K562 (cell line): ENCODE measurements at regions not wholly inside any gene's neighbourhood (a gene's known extent, or its start where the extent isn't known, plus 50 kb on each side); places are given as distances from the start of the nearest gene placed in this dataset.

Experiments used
- JUNB ChIP-seq: fragments of 450-650 bp; formaldehyde crosslinking; conservative IDR thresholded peaks from 2 replicates; pipeline ENCODE4 v1.4.0; 2020; ENCODE audit warnings: mild to moderate bottlenecking
- KAT7 ChIP-seq: sonication (generic); formaldehyde crosslinking; IDR thresholded peaks from 2 replicates; pipeline ENCODE4 v1.8.0; 2022; ENCODE audit warnings: missing genetic modification reagents, mild to moderate bottlenecking, borderline replicate concordance
- POLR2G ChIP-seq: fragments of 200-400 bp; formaldehyde crosslinking; IDR thresholded peaks from 2 replicates; pipeline ENCODE4 v1.6.1; 2017; ENCODE audit warnings: low read depth, mild to moderate bottlenecking, antibody characterized with exemption, low read length, moderate library complexity
- ZNF41 ChIP-seq: fragments of 250-450 bp; sonication (Bioruptor Pico); conservative IDR thresholded peaks from 2 replicates; pipeline ENCODE4 v1.4.0; 2020; ENCODE audit warnings: mild to moderate bottlenecking
- TF ChIP-seq, protein P1 (sequence below), 3 experiments: IDR thresholded peaks in 2 of 3; conservative IDR thresholded peaks in 1 of 3; 2 replicates each; pipeline ENCODE4 v1.5.1; 2011 to 2012; ENCODE audit warnings: low read length in 3 of 3, mild to moderate bottlenecking in 3 of 3, control low read depth in 2 of 3, improper control_type of control experiment in 1 of 3, inconsistent platforms in 1 of 3, low read depth in 1 of 3, mixed read lengths in 1 of 3, moderate library complexity in 1 of 3; ENCODE audit not compliant: insufficient read depth in 2 of 3
- TF ChIP-seq, protein P2 (sequence below), 2 experiments: fragments of 450-650 bp in 1 of 2; sonication (generic) in 1 of 2; formaldehyde crosslinking in 1 of 2; IDR thresholded peaks in 1 of 2; conservative IDR thresholded peaks in 1 of 2; 2 replicates each; pipeline versions ENCODE4 v1.6.1 to v1.8.1; 2016 to 2023; ENCODE audit warnings: mild to moderate bottlenecking in 2 of 2, moderate library complexity in 2 of 2, inconsistent platforms in 1 of 2, missing genetic modification reagents in 1 of 2
- TF ChIP-seq, protein P3 (sequence below): fragments of 450-650 bp; IDR thresholded peaks from 2 replicates; pipeline ENCODE4 v1.7.1; 2018; ENCODE audit warnings: mild to moderate bottlenecking, low read depth; ENCODE audit not compliant: partially characterized antibody

DNA sequence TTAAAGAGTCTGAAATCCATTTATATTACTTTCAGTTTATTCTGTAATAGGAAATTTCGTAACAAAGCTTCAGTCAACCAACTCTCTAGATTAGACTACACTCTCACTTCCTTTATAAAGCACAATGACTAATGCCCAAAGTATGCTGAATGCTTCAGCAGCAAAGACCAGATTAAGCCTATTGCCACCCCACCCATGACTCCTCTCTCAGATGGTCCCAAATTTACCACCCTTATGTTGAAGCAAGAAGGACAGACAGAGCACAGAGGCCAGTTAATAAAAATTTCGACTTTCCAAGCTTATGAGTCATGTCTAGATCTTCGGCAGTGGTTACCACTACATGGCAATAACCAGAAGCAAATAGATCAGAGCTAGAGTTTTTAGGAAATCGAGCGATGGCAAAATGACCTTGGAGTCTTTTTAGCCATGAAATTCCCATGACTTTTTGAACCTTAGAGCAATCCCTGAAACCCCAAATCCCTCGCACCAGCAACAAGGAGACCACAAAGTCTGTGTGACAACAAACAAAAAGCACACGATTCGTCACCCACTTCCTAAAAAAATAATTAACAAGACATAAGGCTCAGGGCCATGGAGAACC lies 287.8 kb upstream of the RASA1 start:
- no peak for TF ChIP-seq ZNF41
- TF ChIP-seq, protein P1, sequence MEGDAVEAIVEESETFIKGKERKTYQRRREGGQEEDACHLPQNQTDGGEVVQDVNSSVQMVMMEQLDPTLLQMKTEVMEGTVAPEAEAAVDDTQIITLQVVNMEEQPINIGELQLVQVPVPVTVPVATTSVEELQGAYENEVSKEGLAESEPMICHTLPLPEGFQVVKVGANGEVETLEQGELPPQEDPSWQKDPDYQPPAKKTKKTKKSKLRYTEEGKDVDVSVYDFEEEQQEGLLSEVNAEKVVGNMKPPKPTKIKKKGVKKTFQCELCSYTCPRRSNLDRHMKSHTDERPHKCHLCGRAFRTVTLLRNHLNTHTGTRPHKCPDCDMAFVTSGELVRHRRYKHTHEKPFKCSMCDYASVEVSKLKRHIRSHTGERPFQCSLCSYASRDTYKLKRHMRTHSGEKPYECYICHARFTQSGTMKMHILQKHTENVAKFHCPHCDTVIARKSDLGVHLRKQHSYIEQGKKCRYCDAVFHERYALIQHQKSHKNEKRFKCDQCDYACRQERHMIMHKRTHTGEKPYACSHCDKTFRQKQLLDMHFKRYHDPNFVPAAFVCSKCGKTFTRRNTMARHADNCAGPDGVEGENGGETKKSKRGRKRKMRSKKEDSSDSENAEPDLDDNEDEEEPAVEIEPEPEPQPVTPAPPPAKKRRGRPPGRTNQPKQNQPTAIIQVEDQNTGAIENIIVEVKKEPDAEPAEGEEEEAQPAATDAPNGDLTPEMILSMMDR (IDR thresholded peaks at IDR 0.05 in 2 of 3, conservative IDR thresholded peaks at IDR 0.05 in 1 of 3; ENCODE audit: insufficient read depth in 2 of 3, low read depth in 1 of 3, low read length in 3 of 3) = no peak
- TF ChIP-seq, protein P2, sequence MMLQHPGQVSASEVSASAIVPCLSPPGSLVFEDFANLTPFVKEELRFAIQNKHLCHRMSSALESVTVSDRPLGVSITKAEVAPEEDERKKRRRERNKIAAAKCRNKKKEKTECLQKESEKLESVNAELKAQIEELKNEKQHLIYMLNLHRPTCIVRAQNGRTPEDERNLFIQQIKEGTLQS (IDR thresholded peaks at IDR 0.05) = no peak
- TF ChIP-seq, protein P2 (CRISPR knock-in tag; conservative IDR thresholded peaks at IDR 0.05) = no peak
- no peak for TF ChIP-seq KAT7
- TF ChIP-seq JUNB = no peak
- TF ChIP-seq, protein P3, sequence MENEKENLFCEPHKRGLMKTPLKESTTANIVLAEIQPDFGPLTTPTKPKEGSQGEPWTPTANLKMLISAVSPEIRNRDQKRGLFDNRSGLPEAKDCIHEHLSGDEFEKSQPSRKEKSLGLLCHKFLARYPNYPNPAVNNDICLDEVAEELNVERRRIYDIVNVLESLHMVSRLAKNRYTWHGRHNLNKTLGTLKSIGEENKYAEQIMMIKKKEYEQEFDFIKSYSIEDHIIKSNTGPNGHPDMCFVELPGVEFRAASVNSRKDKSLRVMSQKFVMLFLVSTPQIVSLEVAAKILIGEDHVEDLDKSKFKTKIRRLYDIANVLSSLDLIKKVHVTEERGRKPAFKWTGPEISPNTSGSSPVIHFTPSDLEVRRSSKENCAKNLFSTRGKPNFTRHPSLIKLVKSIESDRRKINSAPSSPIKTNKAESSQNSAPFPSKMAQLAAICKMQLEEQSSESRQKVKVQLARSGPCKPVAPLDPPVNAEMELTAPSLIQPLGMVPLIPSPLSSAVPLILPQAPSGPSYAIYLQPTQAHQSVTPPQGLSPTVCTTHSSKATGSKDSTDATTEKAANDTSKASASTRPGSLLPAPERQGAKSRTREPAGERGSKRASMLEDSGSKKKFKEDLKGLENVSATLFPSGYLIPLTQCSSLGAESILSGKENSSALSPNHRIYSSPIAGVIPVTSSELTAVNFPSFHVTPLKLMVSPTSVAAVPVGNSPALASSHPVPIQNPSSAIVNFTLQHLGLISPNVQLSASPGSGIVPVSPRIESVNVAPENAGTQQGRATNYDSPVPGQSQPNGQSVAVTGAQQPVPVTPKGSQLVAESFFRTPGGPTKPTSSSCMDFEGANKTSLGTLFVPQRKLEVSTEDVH = no peak
- no peak for TF ChIP-seq POLR2G
